ENCODE measurements at regions not wholly inside any gene's neighbourhood (a gene's known extent, or its start where the extent isn't known, plus 50 kb on each side); places are given as distances from the start of the nearest gene placed in this dataset.
A peak's percentile ranks its signal among the peaks of the same experiment; 100 is the strongest.
"Not testable (repeated sequence)": the region's sequence is repeated elsewhere in the genome, so short reads cannot be mapped to it uniquely, and the experiment has no call there.

DNA sequence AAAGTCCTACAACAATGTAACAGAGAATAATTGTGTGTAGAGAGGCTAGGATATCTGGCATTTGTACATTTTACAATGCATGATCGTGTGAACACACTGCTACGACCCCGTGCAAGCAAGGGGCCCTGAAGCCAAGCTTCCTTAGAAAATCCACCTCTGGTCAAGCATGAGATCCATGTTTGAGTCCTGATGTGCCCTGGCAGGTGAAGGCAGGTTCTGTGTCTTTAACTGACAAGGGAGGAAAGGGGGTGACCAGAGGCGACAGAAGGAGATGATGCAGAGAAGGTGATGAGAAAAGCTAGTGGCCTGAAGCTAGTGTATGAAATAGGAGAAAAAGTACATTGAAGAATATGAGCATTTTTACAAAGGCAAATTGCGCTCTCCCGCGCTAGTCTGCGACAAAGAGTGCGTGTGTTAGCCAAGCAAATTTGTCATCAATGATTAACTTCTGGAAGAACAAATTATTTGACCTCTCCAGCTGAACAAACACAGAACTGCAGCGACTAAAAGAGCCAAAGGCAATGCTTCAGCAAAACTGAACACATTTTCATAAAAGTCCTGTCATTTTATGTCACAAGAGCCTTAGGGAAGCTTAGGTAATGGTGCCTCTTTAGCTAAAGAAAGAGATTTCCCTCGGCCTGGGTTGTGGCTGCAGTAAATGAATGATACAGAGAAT is 101.7 kb upstream of the DAPK1 start:
- H3K36me3 ChIP-seq = no peaks in the 10 kb centered on the region
- TF ChIP-seq, protein P1, sequence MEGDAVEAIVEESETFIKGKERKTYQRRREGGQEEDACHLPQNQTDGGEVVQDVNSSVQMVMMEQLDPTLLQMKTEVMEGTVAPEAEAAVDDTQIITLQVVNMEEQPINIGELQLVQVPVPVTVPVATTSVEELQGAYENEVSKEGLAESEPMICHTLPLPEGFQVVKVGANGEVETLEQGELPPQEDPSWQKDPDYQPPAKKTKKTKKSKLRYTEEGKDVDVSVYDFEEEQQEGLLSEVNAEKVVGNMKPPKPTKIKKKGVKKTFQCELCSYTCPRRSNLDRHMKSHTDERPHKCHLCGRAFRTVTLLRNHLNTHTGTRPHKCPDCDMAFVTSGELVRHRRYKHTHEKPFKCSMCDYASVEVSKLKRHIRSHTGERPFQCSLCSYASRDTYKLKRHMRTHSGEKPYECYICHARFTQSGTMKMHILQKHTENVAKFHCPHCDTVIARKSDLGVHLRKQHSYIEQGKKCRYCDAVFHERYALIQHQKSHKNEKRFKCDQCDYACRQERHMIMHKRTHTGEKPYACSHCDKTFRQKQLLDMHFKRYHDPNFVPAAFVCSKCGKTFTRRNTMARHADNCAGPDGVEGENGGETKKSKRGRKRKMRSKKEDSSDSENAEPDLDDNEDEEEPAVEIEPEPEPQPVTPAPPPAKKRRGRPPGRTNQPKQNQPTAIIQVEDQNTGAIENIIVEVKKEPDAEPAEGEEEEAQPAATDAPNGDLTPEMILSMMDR (IDR thresholded peaks at IDR 0.05; ENCODE audit: low read depth, low read length) = no peak
- H3K27me3 ChIP-seq = no peaks in the 10 kb centered on the region
- no peaks in the 10 kb centered on the region for H3K9me3 ChIP-seq (ENCODE audit: low read depth)
- DNase-seq (ENCODE audit: low read depth in 1 of 2, low spot score in 1 of 2) = no peak
- no peak overlapping the region for H3K27ac ChIP-seq
- no peaks in the 10 kb centered on the region for H3K4me1 ChIP-seq (ENCODE audit: low read depth)
- H3K4me3 ChIP-seq = no peak overlapping the region

GRCh38 chr9:87401681-87402080 is 96.0 kb upstream of the DAPK1 start:
- peaks cover 17% of the 10 kb centered on the region for H3K4me1 ChIP-seq (ENCODE audit: low read depth)
- DNase-seq (ENCODE audit: low read depth in 1 of 2, low spot score in 1 of 2) = no peak
- TF ChIP-seq, protein P1 (IDR thresholded peaks at IDR 0.05; ENCODE audit: low read depth, low read length) = no peak
- no peaks in the 10 kb centered on the region for H3K9me3 ChIP-seq (ENCODE audit: low read depth)
- H3K4me3 ChIP-seq = no peak overlapping the region
- no peaks in the 10 kb centered on the region for H3K27me3 ChIP-seq
- H3K27ac ChIP-seq = no peak overlapping the region
- no peaks in the 10 kb centered on the region for H3K36me3 ChIP-seq

GRCh38 chr9:87402537-87402936 is 95.1 kb upstream of the DAPK1 start:
- Histone ChIP-seq H3K4me3 (no peak overlapping the region), H3K9me3 (ENCODE audit: low read depth) (no peaks in the 10 kb centered on the region), H3K27ac (no peak overlapping the region), H3K27me3 (no peaks in the 10 kb centered on the region), H3K4me1 (ENCODE audit: low read depth) (peaks cover 17% of the 10 kb centered on the region), H3K36me3 (no peaks in the 10 kb centered on the region)
- TF ChIP-seq, protein P1 (IDR thresholded peaks at IDR 0.05; ENCODE audit: low read depth, low read length) = no peak
- DNase-seq (ENCODE audit: low read depth in 1 of 2, low spot score in 1 of 2) = no peak

DNA sequence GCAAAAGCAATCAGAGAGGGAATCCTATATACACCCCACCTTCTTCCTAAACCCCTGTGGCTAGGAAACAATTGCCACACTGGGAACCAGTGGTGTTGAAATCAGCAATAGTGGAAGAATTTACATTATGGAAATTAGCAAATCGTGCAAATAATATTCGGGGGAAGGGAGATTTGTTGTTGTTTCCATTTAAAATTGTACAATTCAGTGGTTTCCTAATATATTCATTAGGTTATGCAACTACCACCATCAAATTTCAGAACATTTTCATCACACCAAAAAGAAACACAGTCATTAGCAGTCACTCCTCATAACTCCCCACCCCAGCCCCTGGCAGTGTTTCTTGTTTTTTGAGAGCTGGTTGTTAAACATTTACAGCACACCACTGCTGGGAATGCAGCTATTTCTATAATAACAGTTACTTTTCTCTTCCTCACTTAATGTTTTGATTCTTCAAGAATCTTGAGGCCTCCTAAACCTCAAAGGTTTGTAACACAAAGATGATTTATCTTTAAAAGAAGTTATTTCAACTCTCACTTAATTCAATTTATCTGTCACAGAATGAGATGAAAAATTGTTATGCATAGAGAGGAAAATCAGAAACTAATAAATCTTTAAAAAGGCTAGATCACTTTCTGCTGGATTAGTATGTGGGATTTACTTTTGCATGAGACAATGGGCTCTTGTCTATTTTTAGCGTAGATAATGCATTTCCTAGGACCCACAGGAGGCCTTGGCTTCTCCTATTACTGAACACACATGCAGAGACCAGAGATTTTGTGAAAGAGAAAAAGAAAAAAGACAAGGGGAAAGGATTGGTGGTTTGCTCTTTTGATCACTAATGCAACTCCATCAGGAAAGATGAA is 91.8 kb upstream of the DAPK1 start:
- DNase-seq (ENCODE audit: low read depth in 1 of 2, low spot score in 1 of 2) = peak in 1 of 2 donors; percentile 80
- Histone ChIP-seq H3K36me3 (no peaks in the 10 kb centered on the region), H3K9me3 (ENCODE audit: low read depth) (no peaks in the 10 kb centered on the region), H3K4me3 (no peak overlapping the region), H3K4me1 (ENCODE audit: low read depth) (peaks cover 17% of the 10 kb centered on the region), H3K27me3 (peaks cover 3% of the 10 kb centered on the region), H3K27ac (no peak overlapping the region)
- TF ChIP-seq, protein P1 (IDR thresholded peaks at IDR 0.05; ENCODE audit: low read depth, low read length) = no peak

GRCh38 chr9:87406543-87407166 is 91.0 kb upstream of the DAPK1 start:
- TF ChIP-seq, protein P1 (IDR thresholded peaks at IDR 0.05; ENCODE audit: low read depth, low read length) = no peak
- no peak overlapping the region for H3K27ac ChIP-seq
- no peaks in the 10 kb centered on the region for H3K36me3 ChIP-seq
- DNase-seq (ENCODE audit: low read depth in 1 of 2, low spot score in 1 of 2) = no peak
- no peaks in the 10 kb centered on the region for H3K9me3 ChIP-seq (ENCODE audit: low read depth)
- H3K4me3 ChIP-seq = no peak overlapping the region
- H3K4me1 ChIP-seq (ENCODE audit: low read depth) = peaks cover 17% of the 10 kb centered on the region
- peaks cover 6% of the 10 kb centered on the region for H3K27me3 ChIP-seq

GRCh38 chr9:87410047-87411005 is 87.3 kb upstream of the DAPK1 start:
- H3K27me3 ChIP-seq; H3K36me3 ChIP-seq; H3K4me3 ChIP-seq; H3K27ac ChIP-seq; H3K9me3 ChIP-seq (ENCODE audit: low read depth): not testable (repeated sequence)
- H3K4me1 ChIP-seq (ENCODE audit: low read depth) = peaks cover 14% of the 10 kb centered on the region
- peak in 1 of 2 donors; percentile 72 for DNase-seq (ENCODE audit: low read depth in 1 of 2, low spot score in 1 of 2)

Data from cardiac muscle cell (in vitro differentiated cells and primary cell).